NCI-H187 treated with DMSO at 0.1 percent for 48 hours (cell line): ENCODE measurements at regions not wholly inside any gene's neighbourhood (a gene's known extent, or its start where the extent isn't known, plus 50 kb on each side); places are given as distances from the start of the nearest gene placed in this dataset.
"Not testable (repeated sequence)": the region's sequence is repeated elsewhere in the genome, so short reads cannot be mapped to it uniquely, and the experiment has no call there.

Source experiments
- DNase-seq: peaks from one replicate; lab custom pipeline; 2025; lab: John Stamatoyannopoulos, UW

- DNase-seq: not testable (repeated sequence)
These were observed 137.7 kb downstream of the CRLF3 start for GRCh38 chr17:30686538-30687479.

- DNase-seq: not testable (repeated sequence)
These were observed 142.2 kb downstream of the CRLF3 start for GRCh38 chr17:30682280-30682679.

GRCh38 chr17:30680681-30681080 lies 143.8 kb downstream of the CRLF3 start:
- DNase-seq: not testable (repeated sequence)

GRCh38 chr17:30677550-30678249 lies 146.8 kb downstream of the CRLF3 start:
- DNase-seq: no peak

- DNase-seq: not testable (repeated sequence)
These were observed 148.6 kb downstream of the CRLF3 start for GRCh38 chr17:30675777-30676492.

GRCh38 chr17:30669217-30669649 lies 155.3 kb downstream of the CRLF3 start:
- not testable (repeated sequence) for DNase-seq

GRCh38 chr17:30668360-30669181 lies 155.9 kb downstream of the CRLF3 start:
- not testable (repeated sequence) for DNase-seq

- DNase-seq: not testable (repeated sequence)
These were observed 156.7 kb downstream of the CRLF3 start for GRCh38 chr17:30667657-30668359.

- not testable (repeated sequence) for DNase-seq
These were observed 157.4 kb downstream of the CRLF3 start for GRCh38 chr17:30666838-30667656.

- DNase-seq: not testable (repeated sequence)
These were observed 160.6 kb downstream of the CRLF3 start for GRCh38 chr17:30663727-30664455.

GRCh38 chr17:30657148-30657547 lies 167.3 kb downstream of the CRLF3 start:
- DNase-seq: not testable (repeated sequence)

GRCh38 chr17:30653038-30653437 lies 171.5 kb downstream of the CRLF3 start:
- DNase-seq: not testable (repeated sequence)

- DNase-seq: not testable (repeated sequence)
These were observed 172.9 kb downstream of the GOSR1 start for GRCh38 chr17:30650149-30650548.

GRCh38 chr17:30648015-30648620 lies 170.9 kb downstream of the GOSR1 start:
- DNase-seq: not testable (repeated sequence)

GRCh38 chr17:30645875-30646274 lies 168.7 kb downstream of the GOSR1 start:
- not testable (repeated sequence) for DNase-seq

GRCh38 chr17:30644713-30645112 lies 167.5 kb downstream of the GOSR1 start:
- DNase-seq: not testable (repeated sequence)

GRCh38 chr17:30644287-30644686 lies 167.1 kb downstream of the GOSR1 start:
- DNase-seq: not testable (repeated sequence)

GRCh38 chr17:30641428-30641827 lies 164.2 kb downstream of the GOSR1 start:
- DNase-seq: not testable (repeated sequence)
